ENCODE measurements at regions not wholly inside any gene's neighbourhood (a gene's known extent, or its start where the extent isn't known, plus 50 kb on each side); places are given as distances from the start of the nearest gene placed in this dataset.

DNA sequence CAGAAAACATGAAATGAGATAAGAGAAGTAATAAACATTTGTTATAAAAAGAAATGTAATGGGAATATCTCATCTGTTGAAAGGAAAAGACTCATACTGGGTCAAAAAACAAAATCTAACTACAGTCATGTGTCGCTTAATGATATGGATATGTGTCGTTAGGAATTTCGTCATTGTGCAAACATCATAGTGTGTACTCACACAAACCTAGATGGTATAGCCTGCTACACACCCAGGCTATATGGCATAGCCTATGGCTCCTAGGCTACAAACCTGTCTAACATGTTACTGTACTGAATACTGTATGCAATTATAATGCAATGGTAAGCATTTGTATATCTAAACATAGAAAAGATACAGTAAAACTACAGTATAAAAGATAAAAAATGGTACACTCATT, 89.8 kb upstream of the ZC3H12C start:
- TF ChIP-seq ISL1 (CRISPR knock-in tag; IDR thresholded peaks at IDR 0.05) = no peak
- TF ChIP-seq, protein P1, sequence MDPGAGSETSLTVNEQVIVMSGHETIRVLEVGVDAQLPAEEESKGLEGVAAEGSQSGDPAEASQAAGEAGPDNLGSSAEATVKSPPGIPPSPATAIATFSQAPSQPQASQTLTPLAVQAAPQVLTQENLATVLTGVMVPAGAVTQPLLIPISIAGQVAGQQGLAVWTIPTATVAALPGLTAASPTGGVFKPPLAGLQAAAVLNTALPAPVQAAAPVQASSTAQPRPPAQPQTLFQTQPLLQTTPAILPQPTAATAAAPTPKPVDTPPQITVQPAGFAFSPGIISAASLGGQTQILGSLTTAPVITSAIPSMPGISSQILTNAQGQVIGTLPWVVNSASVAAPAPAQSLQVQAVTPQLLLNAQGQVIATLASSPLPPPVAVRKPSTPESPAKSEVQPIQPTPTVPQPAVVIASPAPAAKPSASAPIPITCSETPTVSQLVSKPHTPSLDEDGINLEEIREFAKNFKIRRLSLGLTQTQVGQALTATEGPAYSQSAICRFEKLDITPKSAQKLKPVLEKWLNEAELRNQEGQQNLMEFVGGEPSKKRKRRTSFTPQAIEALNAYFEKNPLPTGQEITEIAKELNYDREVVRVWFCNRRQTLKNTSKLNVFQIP (CRISPR knock-in tag; IDR thresholded peaks at IDR 0.05; ENCODE audit: borderline replicate concordance, low read depth) = no peak
- no peak for TF ChIP-seq ESRRG (CRISPR knock-in tag; IDR thresholded peaks at IDR 0.05)
- no peak for TF ChIP-seq ZNF70 (CRISPR knock-in tag; IDR thresholded peaks at IDR 0.05)
- TF ChIP-seq, protein P2, sequence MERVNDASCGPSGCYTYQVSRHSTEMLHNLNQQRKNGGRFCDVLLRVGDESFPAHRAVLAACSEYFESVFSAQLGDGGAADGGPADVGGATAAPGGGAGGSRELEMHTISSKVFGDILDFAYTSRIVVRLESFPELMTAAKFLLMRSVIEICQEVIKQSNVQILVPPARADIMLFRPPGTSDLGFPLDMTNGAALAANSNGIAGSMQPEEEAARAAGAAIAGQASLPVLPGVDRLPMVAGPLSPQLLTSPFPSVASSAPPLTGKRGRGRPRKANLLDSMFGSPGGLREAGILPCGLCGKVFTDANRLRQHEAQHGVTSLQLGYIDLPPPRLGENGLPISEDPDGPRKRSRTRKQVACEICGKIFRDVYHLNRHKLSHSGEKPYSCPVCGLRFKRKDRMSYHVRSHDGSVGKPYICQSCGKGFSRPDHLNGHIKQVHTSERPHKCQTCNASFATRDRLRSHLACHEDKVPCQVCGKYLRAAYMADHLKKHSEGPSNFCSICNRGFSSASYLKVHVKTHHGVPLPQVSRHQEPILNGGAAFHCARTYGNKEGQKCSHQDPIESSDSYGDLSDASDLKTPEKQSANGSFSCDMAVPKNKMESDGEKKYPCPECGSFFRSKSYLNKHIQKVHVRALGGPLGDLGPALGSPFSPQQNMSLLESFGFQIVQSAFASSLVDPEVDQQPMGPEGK (CRISPR knock-in tag; IDR thresholded peaks at IDR 0.05; ENCODE audit: borderline replicate concordance) = no peak
- TF ChIP-seq RARB (CRISPR knock-in tag; IDR thresholded peaks at IDR 0.05) = no peak
- TF ChIP-seq ZNF8 (CRISPR knock-in tag; IDR thresholded peaks at IDR 0.05) = no peak
- TF ChIP-seq BACH2 (CRISPR knock-in tag; IDR thresholded peaks at IDR 0.05; ENCODE audit: borderline replicate concordance) = no peak
- TF ChIP-seq ZC3H10 (CRISPR knock-in tag; IDR thresholded peaks at IDR 0.05) = no peak
- no peak for TF ChIP-seq TOX (CRISPR knock-in tag; IDR thresholded peaks at IDR 0.05; ENCODE audit: borderline replicate concordance)
- ATAC-seq = no peak

DNA sequence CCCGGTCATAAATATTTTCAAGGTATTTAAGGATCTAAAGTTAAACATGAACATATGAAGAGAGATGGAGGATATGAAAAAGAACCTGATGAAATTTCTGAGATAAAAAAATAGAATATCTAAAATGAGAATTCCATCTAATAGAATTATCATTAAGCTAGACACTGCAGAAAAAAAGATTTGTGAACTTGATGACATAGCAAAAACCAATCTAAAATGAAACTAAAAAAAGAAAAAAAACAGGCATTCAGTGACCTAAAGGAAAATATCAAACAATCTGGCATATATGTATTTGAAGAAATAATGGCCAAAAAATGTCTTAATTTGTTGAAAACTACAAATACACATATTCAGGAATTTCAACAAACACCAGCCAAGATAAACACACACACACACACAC, 81.6 kb upstream of the ZC3H12C start:
- TF ChIP-seq CSDC2 (CRISPR knock-in tag; IDR thresholded peaks at IDR 0.05) = no peak
- ATAC-seq = no peak

DNA sequence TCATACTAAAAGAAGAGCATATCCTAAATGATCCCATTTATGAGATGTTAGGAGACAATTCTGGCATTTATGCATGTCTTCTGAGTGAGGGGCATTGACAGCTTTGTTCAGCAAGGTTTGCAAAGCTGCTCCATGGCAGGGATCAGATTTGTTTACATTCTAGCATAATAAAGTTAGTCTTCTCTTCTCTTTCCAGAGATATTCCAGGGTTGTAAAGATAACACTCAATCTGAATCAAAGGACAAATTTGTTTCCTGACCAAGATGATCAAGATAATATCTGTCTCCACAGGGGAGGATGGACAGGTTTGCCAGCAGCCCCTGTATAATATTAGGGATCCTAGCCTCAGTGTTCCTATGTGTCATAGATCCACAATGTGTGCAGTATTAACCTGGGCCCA, 77.5 kb upstream of the ZC3H12C start:
- TF ChIP-seq ZC3H10 (CRISPR knock-in tag; IDR thresholded peaks at IDR 0.05) (no peak), ISL1 (CRISPR knock-in tag; IDR thresholded peaks at IDR 0.05) (no peak), TOX (CRISPR knock-in tag; IDR thresholded peaks at IDR 0.05; ENCODE audit: borderline replicate concordance) (no peak), ZFP30 (CRISPR knock-in tag; IDR thresholded peaks at IDR 0.05) (no peak), GLIS3 (CRISPR knock-in tag; IDR thresholded peaks at IDR 0.05) (no peak), TCF4 (CRISPR knock-in tag; IDR thresholded peaks at IDR 0.05; ENCODE audit: borderline replicate concordance) (no peak), BACH2 (CRISPR knock-in tag; IDR thresholded peaks at IDR 0.05; ENCODE audit: borderline replicate concordance) (no peak), ESRRG (CRISPR knock-in tag; IDR thresholded peaks at IDR 0.05) (no peak), PPARA (CRISPR knock-in tag; IDR thresholded peaks at IDR 0.05; ENCODE audit: borderline replicate concordance) (no peak), ARNTL (CRISPR knock-in tag; IDR thresholded peaks at IDR 0.05; ENCODE audit: borderline replicate concordance, low read depth) (no peak)
- TF ChIP-seq, protein P3, sequence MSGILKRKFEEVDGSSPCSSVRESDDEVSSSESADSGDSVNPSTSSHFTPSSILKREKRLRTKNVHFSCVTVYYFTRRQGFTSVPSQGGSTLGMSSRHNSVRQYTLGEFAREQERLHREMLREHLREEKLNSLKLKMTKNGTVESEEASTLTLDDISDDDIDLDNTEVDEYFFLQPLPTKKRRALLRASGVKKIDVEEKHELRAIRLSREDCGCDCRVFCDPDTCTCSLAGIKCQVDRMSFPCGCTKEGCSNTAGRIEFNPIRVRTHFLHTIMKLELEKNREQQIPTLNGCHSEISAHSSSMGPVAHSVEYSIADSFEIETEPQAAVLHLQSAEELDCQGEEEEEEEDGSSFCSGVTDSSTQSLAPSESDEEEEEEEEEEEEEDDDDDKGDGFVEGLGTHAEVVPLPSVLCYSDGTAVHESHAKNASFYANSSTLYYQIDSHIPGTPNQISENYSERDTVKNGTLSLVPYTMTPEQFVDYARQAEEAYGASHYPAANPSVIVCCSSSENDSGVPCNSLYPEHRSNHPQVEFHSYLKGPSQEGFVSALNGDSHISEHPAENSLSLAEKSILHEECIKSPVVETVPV (CRISPR knock-in tag; IDR thresholded peaks at IDR 0.05) = no peak
- TF ChIP-seq, protein P4, sequence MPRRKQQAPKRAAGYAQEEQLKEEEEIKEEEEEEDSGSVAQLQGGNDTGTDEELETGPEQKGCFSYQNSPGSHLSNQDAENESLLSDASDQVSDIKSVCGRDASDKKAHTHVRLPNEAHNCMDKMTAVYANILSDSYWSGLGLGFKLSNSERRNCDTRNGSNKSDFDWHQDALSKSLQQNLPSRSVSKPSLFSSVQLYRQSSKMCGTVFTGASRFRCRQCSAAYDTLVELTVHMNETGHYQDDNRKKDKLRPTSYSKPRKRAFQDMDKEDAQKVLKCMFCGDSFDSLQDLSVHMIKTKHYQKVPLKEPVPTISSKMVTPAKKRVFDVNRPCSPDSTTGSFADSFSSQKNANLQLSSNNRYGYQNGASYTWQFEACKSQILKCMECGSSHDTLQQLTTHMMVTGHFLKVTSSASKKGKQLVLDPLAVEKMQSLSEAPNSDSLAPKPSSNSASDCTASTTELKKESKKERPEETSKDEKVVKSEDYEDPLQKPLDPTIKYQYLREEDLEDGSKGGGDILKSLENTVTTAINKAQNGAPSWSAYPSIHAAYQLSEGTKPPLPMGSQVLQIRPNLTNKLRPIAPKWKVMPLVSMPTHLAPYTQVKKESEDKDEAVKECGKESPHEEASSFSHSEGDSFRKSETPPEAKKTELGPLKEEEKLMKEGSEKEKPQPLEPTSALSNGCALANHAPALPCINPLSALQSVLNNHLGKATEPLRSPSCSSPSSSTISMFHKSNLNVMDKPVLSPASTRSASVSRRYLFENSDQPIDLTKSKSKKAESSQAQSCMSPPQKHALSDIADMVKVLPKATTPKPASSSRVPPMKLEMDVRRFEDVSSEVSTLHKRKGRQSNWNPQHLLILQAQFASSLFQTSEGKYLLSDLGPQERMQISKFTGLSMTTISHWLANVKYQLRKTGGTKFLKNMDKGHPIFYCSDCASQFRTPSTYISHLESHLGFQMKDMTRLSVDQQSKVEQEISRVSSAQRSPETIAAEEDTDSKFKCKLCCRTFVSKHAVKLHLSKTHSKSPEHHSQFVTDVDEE (CRISPR knock-in tag; IDR thresholded peaks at IDR 0.05) = no peak
- TF ChIP-seq, protein P1 (CRISPR knock-in tag; IDR thresholded peaks at IDR 0.05; ENCODE audit: borderline replicate concordance, low read depth) = no peak
- no peak for ATAC-seq

DNA sequence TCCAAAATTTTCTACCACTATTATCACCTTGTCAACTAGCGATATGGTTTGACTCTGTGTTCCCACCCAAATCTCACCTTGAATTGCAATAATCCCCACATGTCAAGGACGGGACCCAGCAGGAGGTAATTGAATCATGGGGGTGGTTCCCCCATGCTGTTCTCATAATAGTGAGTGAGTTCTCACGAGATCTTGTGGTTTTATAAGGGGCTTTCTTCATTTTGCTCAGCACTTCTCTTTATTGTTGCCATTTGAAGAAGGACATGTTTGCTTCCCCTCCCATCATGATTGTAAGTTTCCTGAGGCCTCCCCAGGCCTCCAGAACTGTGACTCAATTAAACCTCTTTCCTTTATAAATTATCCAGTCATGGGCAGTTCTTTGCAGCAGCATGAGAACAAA, 73.5 kb upstream of the ZC3H12C start:
- no peak for TF ChIP-seq ZFP3 (CRISPR knock-in tag; IDR thresholded peaks at IDR 0.05)
- TF ChIP-seq RARB (CRISPR knock-in tag; IDR thresholded peaks at IDR 0.05) = no peak
- TF ChIP-seq, protein P5, sequence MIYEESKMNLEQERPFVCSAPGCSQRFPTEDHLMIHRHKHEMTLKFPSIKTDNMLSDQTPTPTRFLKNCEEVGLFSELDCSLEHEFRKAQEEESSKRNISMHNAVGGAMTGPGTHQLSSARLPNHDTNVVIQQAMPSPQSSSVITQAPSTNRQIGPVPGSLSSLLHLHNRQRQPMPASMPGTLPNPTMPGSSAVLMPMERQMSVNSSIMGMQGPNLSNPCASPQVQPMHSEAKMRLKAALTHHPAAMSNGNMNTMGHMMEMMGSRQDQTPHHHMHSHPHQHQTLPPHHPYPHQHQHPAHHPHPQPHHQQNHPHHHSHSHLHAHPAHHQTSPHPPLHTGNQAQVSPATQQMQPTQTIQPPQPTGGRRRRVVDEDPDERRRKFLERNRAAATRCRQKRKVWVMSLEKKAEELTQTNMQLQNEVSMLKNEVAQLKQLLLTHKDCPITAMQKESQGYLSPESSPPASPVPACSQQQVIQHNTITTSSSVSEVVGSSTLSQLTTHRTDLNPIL (CRISPR knock-in tag; IDR thresholded peaks at IDR 0.05; ENCODE audit: low read depth) = no peak
- no peak for TF ChIP-seq OSR1 (CRISPR knock-in tag; IDR thresholded peaks at IDR 0.05)
- TF ChIP-seq ZNF565 (CRISPR knock-in tag; conservative IDR thresholded peaks at IDR 0.05; ENCODE audit: low read depth) = no peak
- no peak for TF ChIP-seq ISL1 (CRISPR knock-in tag; IDR thresholded peaks at IDR 0.05)
- no peak for TF ChIP-seq GLIS3 (CRISPR knock-in tag; IDR thresholded peaks at IDR 0.05)
- no peak for TF ChIP-seq ARNTL (CRISPR knock-in tag; IDR thresholded peaks at IDR 0.05; ENCODE audit: borderline replicate concordance, low read depth)
- no peak for ATAC-seq

All from SK-N-SH treated with all-trans-retinoic acid at 6 μM for 48 hours (cell line).